ENCODE measurements at regions not wholly inside any gene's neighbourhood (a gene's known extent, or its start where the extent isn't known, plus 50 kb on each side); places are given as distances from the start of the nearest gene placed in this dataset.

- H3K36me3 ChIP-seq = no peaks in the 10 kb centered on the region
- H3K27me3 ChIP-seq = no peaks in the 10 kb centered on the region
- intact Hi-C loops (cut with DNase I; ENCODE audit: low total_unique reads) = no loop called here
- H3K27ac ChIP-seq = no peak overlapping the region
- H3K4me1 ChIP-seq = no peaks in the 10 kb centered on the region
- WGBS, 5 donors = 81 to 94% (median 88%) methylated on average over 2 of the region's 2 CpGs
- TF ChIP-seq POLR2AphosphoS5 (IDR thresholded peaks at IDR 0.05) (no peak), POLR2A (IDR thresholded peaks at IDR 0.05) (no peak), EP300 (IDR thresholded peaks at IDR 0.05) (no peak), CTCF (IDR thresholded peaks at IDR 0.05) (no peak)
- DNase-seq = no peak
- peaks cover 0 to under 1% (median 0%) of the 10 kb centered on the region in 4 donors for H3K9me3 ChIP-seq
- H3K4me3 ChIP-seq = no peak overlapping the region
These were observed 193.5 kb upstream of the NDUFV2 start for GRCh38 chr18:8908792-8909510.

GRCh38 chr18:8910186-8910822, 192.2 kb upstream of the NDUFV2 start:
- H3K36me3 ChIP-seq = no peaks in the 10 kb centered on the region
- no peak for DNase-seq
- peaks cover 0 to 12% (median 0%) of the 10 kb centered on the region in 4 donors for H3K9me3 ChIP-seq
- TF ChIP-seq CTCF (IDR thresholded peaks at IDR 0.05) (no peak), POLR2AphosphoS5 (IDR thresholded peaks at IDR 0.05) (no peak), EP300 (IDR thresholded peaks at IDR 0.05) (no peak), POLR2A (IDR thresholded peaks at IDR 0.05) (no peak)
- WGBS, 5 donors = 65 to 78% (median 74%) methylated on average over 4 of the region's 4 CpGs
- intact Hi-C loops (cut with DNase I; ENCODE audit: low total_unique reads) = no loop called here
- H3K27me3 ChIP-seq = no peaks in the 10 kb centered on the region
- no peak overlapping the region for H3K27ac ChIP-seq
- H3K4me3 ChIP-seq = no peak overlapping the region
- H3K4me1 ChIP-seq = no peaks in the 10 kb centered on the region

- H3K27me3 ChIP-seq = no peaks in the 10 kb centered on the region
- no peak overlapping the region for H3K27ac ChIP-seq
- TF ChIP-seq CTCF (IDR thresholded peaks at IDR 0.05) (no peak), POLR2A (IDR thresholded peaks at IDR 0.05) (no peak), EP300 (IDR thresholded peaks at IDR 0.05) (no peak), POLR2AphosphoS5 (IDR thresholded peaks at IDR 0.05) (no peak)
These were observed 191.7 kb upstream of the NDUFV2 start for GRCh38 chr18:8910843-8911242.

GRCh38 chr18:8911408-8912340, 190.8 kb upstream of the NDUFV2 start:
- TF ChIP-seq EP300 (IDR thresholded peaks at IDR 0.05) (no peak), POLR2AphosphoS5 (IDR thresholded peaks at IDR 0.05) (no peak), CTCF (IDR thresholded peaks at IDR 0.05) (no peak), POLR2A (IDR thresholded peaks at IDR 0.05) (no peak)
- Histone ChIP-seq H3K4me3 (no peak overlapping the region), H3K4me1 (no peaks in the 10 kb centered on the region), H3K27ac (no peak overlapping the region), H3K36me3 (no peaks in the 10 kb centered on the region), H3K27me3 (no peaks in the 10 kb centered on the region), H3K9me3 (peaks cover 0 to 12% (median 0%) of the 10 kb centered on the region in 4 donors)
- 78 to 93% (median 85%) methylated on average over 5 of the region's 5 CpGs for WGBS, 5 donors
- DNase-seq = no peak
- intact Hi-C loops (cut with DNase I; ENCODE audit: low total_unique reads) = no loop called here

More at GRCh38 chr18:8910843-8911242, 191.7 kb upstream of the NDUFV2 start:
- Histone ChIP-seq H3K9me3 (peaks cover 0 to 12% (median 0%) of the 10 kb centered on the region in 4 donors), H3K36me3 (no peaks in the 10 kb centered on the region), H3K4me1 (no peaks in the 10 kb centered on the region), H3K4me3 (no peak overlapping the region)
- DNase-seq = no peak
- intact Hi-C loops (cut with DNase I; ENCODE audit: low total_unique reads) = no loop called here
- WGBS, 5 donors = 91 to 100% (median 93%) methylated on average over 1 of the region's 1 CpG
